GM12878 (cell line): ENCODE measurements at regions not wholly inside any gene's neighbourhood (a gene's known extent, or its start where the extent isn't known, plus 50 kb on each side); places are given as distances from the start of the nearest gene placed in this dataset.

Experiments
- JUNB ChIP-seq: IDR thresholded peaks from 2 replicates; pipeline ENCODE4 v1.6.1; 2016; ENCODE audit warnings: antibody characterized with exemption, mild to moderate bottlenecking
- KLF5 ChIP-seq: fragments of 450-650 bp; IDR thresholded peaks from 2 replicates; pipeline ENCODE4 v1.6.1; 2014; ENCODE audit warnings: mild to moderate bottlenecking; ENCODE audit not compliant: partially characterized antibody
- NFYA ChIP-seq: IDR thresholded peaks from 2 replicates; pipeline ENCODE4 v1.6.1; 2011; ENCODE audit warnings: low read depth, mild to moderate bottlenecking, low read length, improper control_type of control experiment, borderline replicate concordance
- RAD51 ChIP-seq: fragments of 450-650 bp; IDR thresholded peaks from 2 replicates; pipeline ENCODE4 v1.6.1; 2016; ENCODE audit warnings: moderate library complexity, mild to moderate bottlenecking, inconsistent platforms
- RUNX3 ChIP-seq: IDR thresholded peaks from 2 replicates; pipeline ENCODE4 v1.6.1; 2012; ENCODE audit warnings: low read length, inconsistent platforms
- TAF1 ChIP-seq: IDR thresholded peaks from 2 replicates; pipeline ENCODE4 v1.6.1; 2011; ENCODE audit warnings: mild to moderate bottlenecking, low read depth, low read length, borderline replicate concordance
- ZNF274 ChIP-seq: IDR thresholded peaks from one replicate; pipeline ENCODE4 v1.8.0; 2011; ENCODE audit not compliant: insufficient read length, insufficient read depth
- TF ChIP-seq, protein P1 (sequence below): IDR thresholded peaks from 2 replicates; pipeline ENCODE4 v1.6.1; 2011; ENCODE audit warnings: borderline replicate concordance, low read depth, mild to moderate bottlenecking, moderate library complexity, low read length; ENCODE audit not compliant: insufficient read depth, poor library complexity, severe bottlenecking
- TF ChIP-seq, protein P2 (sequence below): fragments of 450-650 bp; IDR thresholded peaks from 2 replicates; pipeline ENCODE4 v1.6.1; 2017; ENCODE audit warnings: low read depth, mild to moderate bottlenecking, moderate library complexity
- TF ChIP-seq, protein P3 (sequence below): IDR thresholded peaks from 2 replicates; pipeline ENCODE4 v1.6.1; 2012; ENCODE audit warnings: low read depth, low read length, improper control_type of control experiment

DNA sequence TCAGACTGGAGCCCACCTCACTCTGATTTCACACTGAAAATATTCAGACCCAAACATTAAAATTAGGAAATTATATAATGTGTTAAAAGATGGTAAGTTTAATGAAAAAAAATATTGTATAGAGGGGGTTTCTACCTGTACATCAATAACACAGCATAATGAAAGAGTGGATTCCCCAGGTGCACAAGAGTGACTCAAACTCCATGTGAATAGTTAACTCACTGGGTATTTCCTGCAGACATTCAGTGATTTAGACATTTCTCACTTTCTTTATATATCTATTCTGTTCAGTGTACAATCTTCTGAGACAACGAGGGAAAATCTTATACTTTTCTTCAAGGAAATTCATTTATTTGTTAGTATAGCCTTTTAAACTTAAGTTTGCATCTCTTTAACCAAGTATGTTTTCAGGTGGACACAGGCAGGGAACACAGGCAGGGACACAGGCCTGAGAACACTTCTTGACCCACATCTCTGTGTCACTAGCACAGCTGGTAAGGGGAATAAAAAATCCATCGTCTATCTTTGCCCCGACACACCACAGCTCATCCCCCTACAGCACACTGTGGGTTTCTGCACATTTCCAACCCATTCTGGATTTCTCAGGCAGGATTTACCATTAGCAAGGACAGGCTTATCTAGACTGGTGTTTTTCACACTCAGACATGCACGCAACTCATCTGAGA, 525.5 kb upstream of the BOD1L1 start (continued):
- TF ChIP-seq, protein P1, sequence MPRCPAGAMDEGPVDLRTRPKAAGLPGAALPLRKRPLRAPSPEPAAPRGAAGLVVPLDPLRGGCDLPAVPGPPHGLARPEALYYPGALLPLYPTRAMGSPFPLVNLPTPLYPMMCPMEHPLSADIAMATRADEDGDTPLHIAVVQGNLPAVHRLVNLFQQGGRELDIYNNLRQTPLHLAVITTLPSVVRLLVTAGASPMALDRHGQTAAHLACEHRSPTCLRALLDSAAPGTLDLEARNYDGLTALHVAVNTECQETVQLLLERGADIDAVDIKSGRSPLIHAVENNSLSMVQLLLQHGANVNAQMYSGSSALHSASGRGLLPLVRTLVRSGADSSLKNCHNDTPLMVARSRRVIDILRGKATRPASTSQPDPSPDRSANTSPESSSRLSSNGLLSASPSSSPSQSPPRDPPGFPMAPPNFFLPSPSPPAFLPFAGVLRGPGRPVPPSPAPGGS = no peak
- TF ChIP-seq RAD51 (no peak), KLF5 (no peak), TAF1 (no peak), ZNF274 (no peak), NFYA (no peak), JUNB (peak; percentile 84), RUNX3 (0 out of 2 replicates have a peak, but pooled peaks have one; percentile 11)
- TF ChIP-seq, protein P2, sequence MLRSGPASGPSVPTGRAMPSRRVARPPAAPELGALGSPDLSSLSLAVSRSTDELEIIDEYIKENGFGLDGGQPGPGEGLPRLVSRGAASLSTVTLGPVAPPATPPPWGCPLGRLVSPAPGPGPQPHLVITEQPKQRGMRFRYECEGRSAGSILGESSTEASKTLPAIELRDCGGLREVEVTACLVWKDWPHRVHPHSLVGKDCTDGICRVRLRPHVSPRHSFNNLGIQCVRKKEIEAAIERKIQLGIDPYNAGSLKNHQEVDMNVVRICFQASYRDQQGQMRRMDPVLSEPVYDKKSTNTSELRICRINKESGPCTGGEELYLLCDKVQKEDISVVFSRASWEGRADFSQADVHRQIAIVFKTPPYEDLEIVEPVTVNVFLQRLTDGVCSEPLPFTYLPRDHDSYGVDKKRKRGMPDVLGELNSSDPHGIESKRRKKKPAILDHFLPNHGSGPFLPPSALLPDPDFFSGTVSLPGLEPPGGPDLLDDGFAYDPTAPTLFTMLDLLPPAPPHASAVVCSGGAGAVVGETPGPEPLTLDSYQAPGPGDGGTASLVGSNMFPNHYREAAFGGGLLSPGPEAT = peak; percentile 40; the same call in 1 of the 2 replicates
- TF ChIP-seq, protein P3, sequence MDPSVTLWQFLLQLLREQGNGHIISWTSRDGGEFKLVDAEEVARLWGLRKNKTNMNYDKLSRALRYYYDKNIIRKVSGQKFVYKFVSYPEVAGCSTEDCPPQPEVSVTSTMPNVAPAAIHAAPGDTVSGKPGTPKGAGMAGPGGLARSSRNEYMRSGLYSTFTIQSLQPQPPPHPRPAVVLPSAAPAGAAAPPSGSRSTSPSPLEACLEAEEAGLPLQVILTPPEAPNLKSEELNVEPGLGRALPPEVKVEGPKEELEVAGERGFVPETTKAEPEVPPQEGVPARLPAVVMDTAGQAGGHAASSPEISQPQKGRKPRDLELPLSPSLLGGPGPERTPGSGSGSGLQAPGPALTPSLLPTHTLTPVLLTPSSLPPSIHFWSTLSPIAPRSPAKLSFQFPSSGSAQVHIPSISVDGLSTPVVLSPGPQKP = no peak
